Activated T-helper 17 cell treated with anti-CD3 and anti-CD28 coated beads, Interleukin-2, amount 50 U/mL, for 72 hours (primary cell): ENCODE measurements at regions not wholly inside any gene's neighbourhood (a gene's known extent, or its start where the extent isn't known, plus 50 kb on each side); places are given as distances from the start of the nearest gene placed in this dataset.

Experiments used
- ATAC-seq: fragments of 150-1000 bp; cut with Tn5 transposase; replicated peaks from 2 replicates; pipeline ENCODE4 v1.10.0; 2021; ENCODE audit warnings: mild to moderate bottlenecking, moderate library complexity
- H3K27ac Mint-ChIP-seq: one replicate; pipeline ENCODE4 v1.8.0; 2022; ENCODE audit warnings: mixed read lengths
- H3K27me3 Mint-ChIP-seq: one replicate; pipeline ENCODE4 v1.8.0; 2022; ENCODE audit warnings: mixed read lengths
- H3K36me3 Mint-ChIP-seq: one replicate; pipeline ENCODE4 v1.8.0; 2022; ENCODE audit warnings: low read depth, mild to moderate bottlenecking, mixed read lengths
- H3K4me1 Mint-ChIP-seq: one replicate; pipeline ENCODE4 v1.8.0; 2022; ENCODE audit warnings: mixed read lengths
- H3K4me3 Mint-ChIP-seq: one replicate; pipeline ENCODE4 v1.8.0; 2022; ENCODE audit warnings: mild to moderate bottlenecking, mixed read lengths
- H3K9me3 Mint-ChIP-seq: one replicate; pipeline ENCODE4 v1.8.0; 2022; ENCODE audit warnings: mixed read lengths

- no peaks in the 10 kb centered on the region for H3K4me1 Mint-ChIP-seq
- H3K27me3 Mint-ChIP-seq = peaks cover 3% of the 10 kb centered on the region
- H3K36me3 Mint-ChIP-seq = no peaks in the 10 kb centered on the region
- H3K9me3 Mint-ChIP-seq = peaks cover 4% of the 10 kb centered on the region
- no peak for ATAC-seq
- no peak overlapping the region for H3K27ac Mint-ChIP-seq
- no peak overlapping the region for H3K4me3 Mint-ChIP-seq
These were observed 666.5 kb upstream of the FANCL start for GRCh38 chr2:58907644-58908043.

DNA sequence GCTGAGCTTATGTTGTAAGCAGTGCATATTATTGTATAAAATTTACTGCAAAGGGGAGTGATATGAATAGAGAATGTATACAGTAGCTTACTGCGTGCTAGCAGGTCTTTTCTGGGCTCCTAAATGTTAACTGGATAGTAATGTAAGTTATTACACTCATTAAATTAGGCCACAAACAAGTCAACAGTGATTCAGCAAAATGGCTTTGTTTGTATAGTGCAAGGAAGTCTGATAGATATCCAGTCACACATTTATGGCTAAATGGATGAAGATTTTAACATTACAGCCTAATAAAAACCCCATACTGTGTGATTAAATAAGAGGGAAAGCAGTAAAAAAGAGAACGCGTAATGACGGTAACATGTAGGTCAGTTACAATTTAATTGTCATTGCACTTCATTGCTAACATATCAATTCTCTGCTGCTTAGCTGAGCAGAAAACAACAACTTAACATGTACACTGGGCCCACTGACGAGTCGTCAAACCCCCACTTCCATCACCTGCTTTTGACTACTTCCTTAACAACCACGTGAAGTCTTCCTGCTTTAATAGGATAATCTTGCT, 665.0 kb upstream of the FANCL start:
- Mint-ChIP-seq H3K4me3 (no peak overlapping the region), H3K4me1 (no peaks in the 10 kb centered on the region), H3K27ac (no peak overlapping the region), H3K9me3 (peaks cover 4% of the 10 kb centered on the region), H3K36me3 (no peaks in the 10 kb centered on the region), H3K27me3 (peaks cover 3% of the 10 kb centered on the region)
- ATAC-seq = no peak

GRCh38 chr2:58904095-58904494, 663.0 kb upstream of the FANCL start:
- no peak for ATAC-seq
- no peaks in the 10 kb centered on the region for H3K4me1 Mint-ChIP-seq
- H3K27me3 Mint-ChIP-seq = peaks cover 11% of the 10 kb centered on the region
- H3K9me3 Mint-ChIP-seq = peaks cover 8% of the 10 kb centered on the region
- H3K36me3 Mint-ChIP-seq = no peaks in the 10 kb centered on the region
- H3K27ac Mint-ChIP-seq = no peak overlapping the region
- no peak overlapping the region for H3K4me3 Mint-ChIP-seq

- Mint-ChIP-seq H3K4me3 (no peak overlapping the region), H3K27ac (no peak overlapping the region), H3K36me3 (no peaks in the 10 kb centered on the region), H3K4me1 (no peaks in the 10 kb centered on the region), H3K27me3 (peaks cover 11% of the 10 kb centered on the region), H3K9me3 (peaks cover 8% of the 10 kb centered on the region)
- ATAC-seq = no peak
These were observed 662.3 kb upstream of the FANCL start for GRCh38 chr2:58903427-58903826.

DNA sequence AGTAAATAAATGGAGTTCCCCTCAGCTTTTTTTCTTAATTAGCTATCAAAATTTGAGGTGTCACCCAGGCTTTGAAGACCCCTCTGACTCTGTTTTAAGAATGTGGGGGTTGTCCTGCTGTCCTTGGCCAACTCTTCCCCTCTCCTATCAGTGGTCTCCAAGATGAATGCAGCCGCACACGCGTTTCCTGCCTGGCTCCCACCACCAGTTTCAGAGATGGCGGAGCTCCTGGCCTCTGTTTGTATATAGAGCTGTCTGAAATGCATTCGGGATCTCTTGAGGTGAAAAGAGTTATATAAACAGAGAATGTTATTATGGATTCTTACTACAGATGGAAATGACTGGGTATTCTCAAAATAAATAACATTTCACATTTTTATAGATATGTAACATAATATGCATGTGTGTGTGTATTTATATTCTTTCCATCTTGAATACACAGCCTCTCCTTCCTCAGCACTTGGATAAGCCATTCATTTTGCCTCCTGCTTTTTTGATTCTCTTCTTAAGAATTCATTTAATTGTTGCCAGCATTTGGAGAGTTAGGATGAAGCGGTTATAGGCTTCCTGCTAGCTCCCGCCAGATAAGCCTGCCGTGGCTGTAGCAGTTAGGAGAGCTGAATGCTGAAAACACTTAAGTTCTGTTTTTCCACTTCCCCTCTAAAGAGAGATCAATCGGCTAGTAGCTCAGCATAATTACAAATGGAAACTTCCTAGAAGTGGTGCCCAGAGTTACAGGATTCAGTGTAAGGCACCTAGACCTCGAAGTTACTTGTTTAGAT, 659.3 kb upstream of the FANCL start:
- Mint-ChIP-seq H3K4me1 (no peaks in the 10 kb centered on the region), H3K27ac (no peak overlapping the region), H3K4me3 (no peak overlapping the region), H3K27me3 (peaks cover 19% of the 10 kb centered on the region), H3K36me3 (no peaks in the 10 kb centered on the region), H3K9me3 (peaks cover 12% of the 10 kb centered on the region)
- ATAC-seq = no peak

DNA sequence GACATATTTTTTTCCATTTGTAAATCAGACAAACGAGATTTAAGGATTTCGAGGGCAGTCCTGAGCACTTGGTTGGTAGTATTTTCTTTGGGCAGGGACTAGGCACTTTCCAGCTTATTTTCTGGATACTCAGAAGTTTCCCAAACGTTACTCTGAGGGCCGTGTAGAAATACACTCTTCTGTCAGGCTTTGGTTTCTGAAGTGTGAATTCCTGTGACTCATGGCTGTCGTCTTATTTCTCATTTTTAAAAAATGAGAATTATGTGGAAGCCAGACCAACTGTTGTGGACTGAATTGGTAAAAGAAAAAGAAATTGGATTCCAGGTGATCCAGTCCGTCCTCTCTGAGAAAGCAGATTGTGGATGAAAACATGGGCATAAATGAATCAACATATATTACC, 658.6 kb upstream of the FANCL start:
- no peaks in the 10 kb centered on the region for H3K4me1 Mint-ChIP-seq
- no peak overlapping the region for H3K4me3 Mint-ChIP-seq
- H3K27me3 Mint-ChIP-seq = peaks cover 19% of the 10 kb centered on the region
- no peak overlapping the region for H3K27ac Mint-ChIP-seq
- no peak for ATAC-seq
- no peaks in the 10 kb centered on the region for H3K36me3 Mint-ChIP-seq
- peaks cover 11% of the 10 kb centered on the region for H3K9me3 Mint-ChIP-seq

DNA sequence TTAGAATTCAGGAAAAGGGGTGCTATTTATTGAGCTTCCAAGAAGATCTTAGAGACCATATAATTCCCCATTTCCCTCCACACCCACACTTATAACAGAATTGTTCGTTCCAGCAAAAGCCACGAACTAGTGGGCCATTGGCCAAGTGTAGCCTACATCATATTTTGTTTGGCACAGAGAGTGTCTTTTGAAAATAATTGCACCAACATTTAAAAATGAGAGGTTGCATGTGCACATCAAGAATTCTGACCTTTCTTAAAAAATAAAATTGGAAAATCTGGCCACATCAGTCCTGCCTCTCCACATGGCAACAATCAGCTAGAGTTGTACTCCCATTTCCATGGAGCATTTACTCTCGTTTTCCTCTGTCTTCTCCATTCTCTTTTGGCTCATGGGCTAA, 655.5 kb upstream of the FANCL start:
- H3K4me3 Mint-ChIP-seq = no peak overlapping the region
- ATAC-seq = no peak
- H3K4me1 Mint-ChIP-seq = no peaks in the 10 kb centered on the region
- H3K36me3 Mint-ChIP-seq = no peaks in the 10 kb centered on the region
- no peak overlapping the region for H3K27ac Mint-ChIP-seq
- peaks cover 16% of the 10 kb centered on the region for H3K27me3 Mint-ChIP-seq
- H3K9me3 Mint-ChIP-seq = peaks cover 7% of the 10 kb centered on the region

DNA sequence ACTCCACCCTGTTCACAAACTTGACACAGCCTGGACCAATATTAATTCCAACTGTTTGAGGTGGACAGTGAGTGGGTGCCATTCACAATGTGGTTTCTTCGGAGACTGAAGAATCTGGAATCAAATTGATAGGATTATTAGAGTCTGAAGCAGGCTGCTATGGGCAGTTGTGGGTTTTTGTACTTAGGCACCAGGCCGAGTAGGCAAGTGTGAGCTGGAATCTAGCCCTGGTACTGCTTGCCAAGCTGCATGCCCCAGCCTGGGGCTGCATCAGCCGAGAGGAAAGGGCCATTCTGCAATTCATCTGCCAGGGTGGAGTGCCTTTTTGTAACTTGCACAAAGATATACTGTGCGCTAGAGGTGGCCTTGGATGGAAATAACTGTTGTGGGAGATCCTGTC, 654.7 kb upstream of the FANCL start:
- Mint-ChIP-seq H3K36me3 (no peaks in the 10 kb centered on the region), H3K4me1 (no peaks in the 10 kb centered on the region), H3K9me3 (peaks cover 4% of the 10 kb centered on the region), H3K4me3 (no peak overlapping the region), H3K27me3 (peaks cover 16% of the 10 kb centered on the region), H3K27ac (no peak overlapping the region)
- ATAC-seq = no peak

- H3K9me3 Mint-ChIP-seq = peaks cover 4% of the 10 kb centered on the region
- H3K36me3 Mint-ChIP-seq = no peaks in the 10 kb centered on the region
- peaks cover 7% of the 10 kb centered on the region for H3K27me3 Mint-ChIP-seq
- no peaks in the 10 kb centered on the region for H3K4me1 Mint-ChIP-seq
- no peak overlapping the region for H3K4me3 Mint-ChIP-seq
- H3K27ac Mint-ChIP-seq = no peak overlapping the region
- no peak for ATAC-seq
These were observed 652.7 kb upstream of the FANCL start for GRCh38 chr2:58893656-58894351.

GRCh38 chr2:58891828-58892377, 650.8 kb upstream of the FANCL start:
- no peaks in the 10 kb centered on the region for H3K4me1 Mint-ChIP-seq
- H3K27me3 Mint-ChIP-seq = peaks cover 3% of the 10 kb centered on the region
- no peak for ATAC-seq
- no peaks in the 10 kb centered on the region for H3K36me3 Mint-ChIP-seq
- H3K4me3 Mint-ChIP-seq = no peak overlapping the region
- H3K9me3 Mint-ChIP-seq = peaks cover 2% of the 10 kb centered on the region
- H3K27ac Mint-ChIP-seq = no peak overlapping the region

DNA sequence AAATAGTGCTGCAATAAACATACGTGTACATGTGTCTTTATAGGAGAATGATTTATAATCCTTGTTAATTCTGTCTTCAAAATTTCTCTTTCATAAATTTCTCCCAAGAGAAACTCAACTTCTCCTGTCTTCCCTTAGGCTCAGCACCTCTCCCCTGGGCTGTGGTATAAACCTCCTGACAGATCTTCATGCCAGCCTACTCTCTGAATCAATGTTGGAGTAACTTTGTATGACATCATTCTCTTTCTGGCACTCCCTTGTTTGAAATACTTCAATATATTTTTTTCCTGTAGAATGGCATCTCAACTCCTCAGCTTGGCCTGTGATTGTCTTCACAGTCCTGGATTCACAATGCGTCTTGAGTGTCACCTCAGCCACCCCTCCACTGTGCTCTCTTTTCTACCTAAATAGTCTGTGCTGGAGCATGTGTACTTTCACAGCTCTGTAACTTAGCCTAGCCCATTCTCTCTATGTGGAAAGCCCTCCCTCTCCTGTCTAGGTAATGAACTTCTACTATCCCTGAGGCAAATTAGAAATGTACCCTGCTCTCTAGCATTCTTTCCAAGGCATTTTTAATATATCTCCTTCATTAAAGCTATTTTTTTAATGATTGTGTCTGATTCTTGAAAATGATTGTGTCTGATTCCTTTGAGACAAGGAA, 649.9 kb upstream of the FANCL start:
- Mint-ChIP-seq H3K9me3 (no peaks in the 10 kb centered on the region), H3K4me3 (no peak overlapping the region), H3K27ac (no peak overlapping the region), H3K4me1 (no peaks in the 10 kb centered on the region), H3K36me3 (no peaks in the 10 kb centered on the region), H3K27me3 (no peaks in the 10 kb centered on the region)
- ATAC-seq = no peak

DNA sequence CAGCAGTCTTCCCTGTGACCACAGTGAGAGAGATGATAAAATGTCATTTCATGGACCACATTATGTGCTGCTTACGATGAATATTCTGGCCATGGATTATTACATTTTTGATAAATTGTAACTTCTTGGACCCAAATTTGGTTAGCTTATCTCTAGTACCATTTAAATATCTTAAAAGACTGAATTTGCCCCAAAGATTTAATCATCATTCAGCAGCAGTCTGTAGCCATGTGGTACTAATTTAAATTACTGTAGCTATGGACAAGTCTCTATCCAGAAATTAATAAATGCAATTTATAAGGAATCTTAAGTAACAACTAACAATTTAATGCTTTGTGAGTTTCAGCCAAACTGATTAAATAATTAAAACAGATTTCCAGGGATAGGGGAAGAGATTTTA, 644.9 kb upstream of the FANCL start:
- H3K4me3 Mint-ChIP-seq = no peak overlapping the region
- no peak for ATAC-seq
- no peaks in the 10 kb centered on the region for H3K27me3 Mint-ChIP-seq
- H3K9me3 Mint-ChIP-seq = no peaks in the 10 kb centered on the region
- no peaks in the 10 kb centered on the region for H3K36me3 Mint-ChIP-seq
- H3K4me1 Mint-ChIP-seq = no peaks in the 10 kb centered on the region
- no peak overlapping the region for H3K27ac Mint-ChIP-seq

DNA sequence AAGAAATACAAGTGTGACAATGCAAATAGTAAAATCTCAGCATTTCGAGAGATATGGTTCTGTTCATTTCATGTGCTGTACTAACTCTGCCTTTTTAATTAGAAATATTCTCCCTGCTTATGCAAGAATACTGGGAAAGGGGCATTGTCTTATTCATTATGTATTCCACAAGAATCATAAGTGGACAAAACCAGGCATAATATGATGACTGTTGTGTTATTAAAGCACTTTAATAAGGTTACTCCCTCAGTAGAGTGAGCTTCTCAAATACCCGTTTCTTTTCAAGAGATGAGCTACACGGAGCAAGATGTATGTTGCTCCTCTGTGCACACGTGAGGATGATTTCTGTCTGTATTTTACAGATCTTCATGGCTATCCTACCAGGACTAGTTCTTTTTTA, 638.7 kb upstream of the FANCL start:
- ATAC-seq = no peak
- Mint-ChIP-seq H3K4me1 (no peaks in the 10 kb centered on the region), H3K36me3 (no peaks in the 10 kb centered on the region), H3K4me3 (no peak overlapping the region), H3K9me3 (no peaks in the 10 kb centered on the region), H3K27ac (no peak overlapping the region), H3K27me3 (no peaks in the 10 kb centered on the region)

DNA sequence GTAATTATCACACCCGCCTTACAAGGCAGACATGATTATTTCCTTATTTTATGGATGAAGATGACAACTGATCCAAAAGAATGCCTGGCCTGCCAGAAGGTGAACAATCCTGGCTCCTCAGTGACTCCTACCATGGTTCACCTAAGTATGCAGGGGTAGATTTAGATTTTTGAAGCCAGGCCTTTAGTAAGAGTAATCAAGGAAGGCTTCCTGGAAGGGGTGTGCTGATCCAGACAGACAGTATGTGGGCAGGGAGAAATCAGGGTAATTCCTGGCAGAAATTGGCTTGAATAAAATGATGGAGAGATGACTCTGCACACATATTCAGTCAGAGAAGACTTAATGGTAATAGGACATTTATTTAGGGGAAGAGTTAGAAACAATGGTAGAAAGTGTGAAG, 637.7 kb upstream of the FANCL start:
- Mint-ChIP-seq H3K9me3 (no peaks in the 10 kb centered on the region), H3K4me3 (no peak overlapping the region), H3K36me3 (no peaks in the 10 kb centered on the region), H3K4me1 (no peaks in the 10 kb centered on the region), H3K27ac (no peak overlapping the region), H3K27me3 (no peaks in the 10 kb centered on the region)
- no peak for ATAC-seq
